Gastrocnemius medialis (tissue), 4 donors: ENCODE measurements at regions not wholly inside any gene's neighbourhood (a gene's known extent, or its start where the extent isn't known, plus 50 kb on each side); places are given as distances from the start of the nearest gene placed in this dataset.

Experiments
- CTCF ChIP-seq, 5 experiments: fragments of 450-650 bp in 3 of 5; fragments of 200-600 bp in 2 of 5; sonication (generic) in 2 of 5; IDR thresholded peaks in 4 of 5; conservative IDR thresholded peaks in 1 of 5; 1 replicate in 4 of 5; 2 replicates in 1 of 5; pipeline ENCODE4 v1.5.1; 2016 to 2019; ENCODE audit warnings: antibody characterized with exemption in 5 of 5, mild to moderate bottlenecking in 3 of 5, moderate library complexity in 3 of 5
- POLR2A ChIP-seq, 2 donors: fragments of 450-650 bp; IDR thresholded peaks; one replicate each; pipeline ENCODE4 v1.6.1; 2017; ENCODE audit warnings: antibody characterized with exemption in 2 of 2, mild to moderate bottlenecking in 2 of 2, moderate library complexity in 2 of 2

DNA sequence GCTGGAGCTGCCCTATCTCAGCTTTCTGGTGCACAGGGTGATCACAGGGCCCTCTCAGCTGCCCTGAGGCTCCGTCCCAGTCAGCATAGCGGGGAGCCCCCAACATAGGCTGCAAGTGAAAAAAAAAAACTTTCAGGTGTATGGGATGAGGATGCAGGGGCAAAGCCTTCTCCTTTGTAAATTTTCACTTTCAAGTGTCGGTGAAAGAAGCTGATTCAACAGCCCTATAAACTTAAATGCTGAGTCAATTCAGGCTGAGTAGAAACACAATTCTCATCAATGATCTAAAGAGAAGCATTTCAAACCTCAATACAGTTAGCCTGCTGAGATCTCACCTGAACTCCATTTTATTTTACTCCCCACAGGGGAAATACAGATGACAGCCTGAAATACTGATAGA lies 171.2 kb downstream of the SEC16B start:
- TF ChIP-seq CTCF (IDR thresholded peaks at IDR 0.05 in 4 of 5, conservative IDR thresholded peaks at IDR 0.05 in 1 of 5) (no peak), POLR2A (IDR thresholded peaks at IDR 0.05) (no peak)
